ENCODE measurements at regions not wholly inside any gene's neighbourhood (a gene's known extent, or its start where the extent isn't known, plus 50 kb on each side); places are given as distances from the start of the nearest gene placed in this dataset.

- TF ChIP-seq POLR2A (IDR thresholded peaks at IDR 0.05; ENCODE audit: low read length) (no peak), GATA1 (IDR thresholded peaks at IDR 0.05; ENCODE audit: low read depth, low read length) (no peak)
Measured at GRCh38 chr5:174384509-174384947, 339.0 kb downstream of the NSG2 start.

Measured in erythroblast (primary cell).